Fibroblast of skin of abdomen (primary cell): ENCODE measurements at regions not wholly inside any gene's neighbourhood (a gene's known extent, or its start where the extent isn't known, plus 50 kb on each side); places are given as distances from the start of the nearest gene placed in this dataset.
A peak's percentile ranks its signal among the peaks of the same experiment; 100 is the strongest.
"Not testable (repeated sequence)": the region's sequence is repeated elsewhere in the genome, so short reads cannot be mapped to it uniquely, and the experiment has no call there.

Experiments used
- DNase-seq: peaks from one replicate; pipeline ENCODE4 v3.0.0-alpha.2; 2013

GRCh38 chr16:79404571-79404970 lies 196.0 kb downstream of the MAF start:
- no peak for DNase-seq

GRCh38 chr16:79403534-79403933 lies 197.0 kb downstream of the MAF start:
- no peak for DNase-seq

- no peak for DNase-seq
Measured at GRCh38 chr16:79402920-79403319, 197.6 kb downstream of the MAF start.

- DNase-seq = no peak
Measured at GRCh38 chr16:79402356-79402755, 198.2 kb downstream of the MAF start.

DNA sequence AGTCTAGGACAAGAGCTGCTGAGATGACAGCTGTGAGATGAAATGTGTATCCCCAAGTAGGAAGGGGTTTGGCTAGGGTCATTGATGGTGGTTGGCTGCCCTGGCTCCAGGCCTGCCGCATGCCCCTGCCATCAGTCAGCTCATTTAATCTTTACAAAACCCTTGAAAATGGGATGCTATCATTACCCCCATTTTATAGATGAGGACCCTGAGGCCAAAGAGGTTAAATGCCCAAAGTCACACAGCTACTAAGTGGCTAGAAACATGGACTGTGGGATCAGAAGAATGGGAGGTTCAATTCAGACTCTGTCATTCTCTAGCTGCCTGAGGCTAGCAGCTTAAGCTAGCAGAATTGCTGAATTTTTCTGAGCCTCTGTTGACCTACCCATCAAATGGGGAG lies 198.8 kb downstream of the MAF start:
- DNase-seq = no peak

GRCh38 chr16:79401157-79401556 lies 199.4 kb downstream of the MAF start:
- DNase-seq = no peak

- no peak for DNase-seq
Measured at GRCh38 chr16:79400462-79401149, 199.9 kb downstream of the MAF start.

DNA sequence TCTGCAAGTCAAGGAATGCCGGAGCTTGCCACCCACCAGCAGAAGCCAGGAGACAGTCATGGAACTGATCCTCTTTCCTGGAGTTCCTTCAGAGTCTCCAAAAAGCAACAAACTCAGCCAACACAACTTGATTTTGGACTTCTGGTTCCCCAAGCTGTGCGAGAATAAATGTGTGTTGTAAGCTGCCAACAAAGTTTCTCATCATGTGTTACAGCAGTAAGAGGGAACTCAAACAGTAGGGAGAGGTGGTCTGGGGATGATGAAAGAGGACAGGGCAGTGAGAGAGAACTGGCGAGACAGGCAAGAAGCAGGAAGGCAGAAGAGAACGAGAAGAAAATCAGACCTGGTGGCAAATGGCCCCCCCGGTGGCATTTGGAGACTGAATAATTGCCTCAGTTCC lies 204.9 kb downstream of the MAF start:
- DNase-seq = no peak

GRCh38 chr16:79394206-79394605 lies 206.3 kb downstream of the MAF start:
- DNase-seq = no peak

DNA sequence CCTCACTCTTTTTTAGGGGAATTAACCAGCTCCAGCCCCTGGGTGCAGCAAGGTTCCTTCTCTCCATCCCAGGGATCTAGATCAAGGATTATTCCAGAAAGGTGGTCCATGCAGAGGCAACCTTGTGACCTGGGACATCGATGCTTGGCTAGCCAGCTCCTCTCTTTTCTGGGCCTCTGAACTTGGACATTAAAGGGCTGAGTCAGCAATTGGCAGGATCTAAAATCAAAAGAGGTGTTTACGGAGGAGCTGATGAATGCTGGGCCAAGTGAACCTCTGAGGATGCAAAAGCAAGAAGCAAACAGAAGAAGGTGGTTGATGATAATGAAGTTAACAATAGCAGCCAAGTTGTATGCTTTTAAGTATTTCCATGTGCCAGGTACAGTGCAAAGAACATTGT lies 207.0 kb downstream of the MAF start:
- DNase-seq = no peak

GRCh38 chr16:79393127-79393526 lies 207.4 kb downstream of the MAF start:
- no peak for DNase-seq

- DNase-seq = no peak
Measured at GRCh38 chr16:79392081-79392480, 208.5 kb downstream of the MAF start.

GRCh38 chr16:79391395-79391794 lies 209.1 kb downstream of the MAF start:
- no peak for DNase-seq

GRCh38 chr16:79390481-79391051 lies 210.0 kb downstream of the MAF start:
- no peak for DNase-seq

- DNase-seq = no peak
Measured at GRCh38 chr16:79388396-79388795, 212.1 kb downstream of the MAF start.

DNA sequence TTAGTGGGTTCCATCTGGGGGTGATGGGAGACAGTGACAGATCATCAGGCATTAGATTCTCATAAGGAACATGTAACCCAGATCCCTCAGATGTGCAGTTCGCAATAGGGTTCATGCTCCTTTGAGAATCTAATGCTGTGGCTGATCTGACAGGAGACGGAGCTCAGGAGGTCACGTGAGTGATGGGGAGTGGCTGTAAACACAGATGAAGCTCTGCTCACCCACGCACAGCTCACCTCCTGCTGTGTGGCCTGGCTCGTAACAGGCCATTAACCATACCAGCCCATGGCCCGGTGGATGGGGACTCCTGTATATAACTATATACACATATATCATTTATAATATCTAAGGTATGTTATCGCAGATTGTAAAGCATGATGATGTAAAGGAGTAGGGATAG lies 214.2 kb downstream of the MAF start:
- no peak for DNase-seq

DNA sequence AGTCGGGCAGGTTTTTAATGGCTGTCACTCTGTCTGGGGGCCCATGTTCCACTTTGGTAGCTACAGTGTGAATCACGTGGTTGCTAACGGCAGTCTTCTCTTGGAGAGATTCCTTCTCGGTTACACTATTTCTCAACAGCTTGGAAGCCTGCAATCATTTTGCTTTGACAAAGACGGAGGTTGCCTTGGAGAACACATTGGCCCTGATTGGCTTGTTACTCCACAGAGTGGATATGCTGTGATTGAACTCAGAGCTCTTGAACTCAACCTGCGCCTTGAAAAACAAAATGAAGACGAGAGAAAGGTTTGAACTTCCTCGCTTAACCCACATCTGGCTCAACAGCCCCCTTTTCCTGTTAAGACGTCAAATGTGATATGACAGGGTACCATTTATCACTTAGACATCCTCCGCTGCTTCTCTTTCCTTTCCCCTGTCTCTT lies 218.9 kb downstream of the MAF start:
- DNase-seq = no peak

DNA sequence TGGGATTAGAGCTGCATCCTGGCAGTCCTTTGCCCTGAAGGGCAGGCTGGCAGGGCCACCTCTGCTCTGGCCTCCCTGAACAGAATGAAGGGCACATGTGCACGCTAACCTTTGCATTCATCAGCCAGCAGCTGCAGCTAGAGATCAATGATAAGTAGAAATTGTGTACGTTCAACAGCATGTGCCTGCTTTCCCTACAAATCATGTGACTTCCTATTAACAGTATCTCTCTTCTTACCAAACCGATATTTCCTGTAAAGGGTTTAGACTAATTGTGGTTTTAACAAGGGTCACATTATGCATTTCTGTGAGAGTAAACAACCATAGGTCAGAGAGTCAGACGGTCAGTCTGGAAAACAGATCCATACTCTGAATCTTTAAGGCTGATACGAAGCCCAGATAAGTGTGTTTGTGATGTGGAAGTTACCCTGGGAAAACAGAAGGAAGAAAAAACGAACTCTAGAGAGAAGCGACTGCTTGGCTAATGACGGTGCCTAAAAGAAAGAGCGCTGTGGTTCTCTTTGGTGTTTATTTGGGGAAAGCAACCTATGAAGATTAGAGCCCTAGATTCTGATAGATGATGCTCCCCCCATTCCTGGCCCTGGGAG lies 219.4 kb downstream of the MAF start:
- DNase-seq = no peak

- no peak for DNase-seq
Measured at GRCh38 chr16:79379095-79379494, 221.4 kb downstream of the MAF start.

DNA sequence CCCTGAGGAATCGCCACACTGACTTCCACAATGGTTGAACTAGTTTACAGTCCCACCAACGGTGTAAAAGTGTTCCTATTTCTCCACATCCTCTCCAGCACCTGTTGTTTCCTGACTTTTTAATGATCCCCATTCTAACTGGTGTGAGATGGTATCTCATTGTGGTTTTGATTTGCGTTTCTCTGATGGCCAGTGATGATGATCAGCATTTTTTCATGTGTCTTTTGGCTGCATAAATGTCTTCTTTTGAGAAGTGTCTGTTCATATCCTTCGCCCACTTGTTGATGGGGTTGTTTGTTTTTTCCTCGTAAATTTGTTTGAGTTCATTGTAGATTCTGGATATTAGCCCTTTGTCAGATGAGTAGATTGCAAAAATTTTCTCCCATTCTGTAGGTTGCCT lies 223.5 kb downstream of the MAF start:
- not testable (repeated sequence) for DNase-seq

DNA sequence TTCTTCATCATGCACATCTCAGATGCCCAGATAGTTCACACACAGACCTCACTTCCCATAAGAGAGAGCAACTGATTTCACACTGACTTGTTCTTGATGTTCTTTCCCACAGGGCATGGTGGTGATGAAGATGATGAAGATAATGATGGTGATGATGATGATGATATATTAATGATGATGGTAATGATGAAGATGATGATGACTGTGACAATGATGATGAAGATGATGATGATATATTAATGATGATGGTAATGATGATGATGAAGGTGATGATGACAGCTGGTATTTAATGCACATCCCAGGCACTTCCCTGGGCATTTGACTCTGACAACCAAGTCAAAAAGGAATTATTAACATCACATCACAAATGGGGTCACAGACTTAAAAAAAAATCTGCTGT lies 225.2 kb downstream of the MAF start:
- no peak for DNase-seq

- DNase-seq = peak; percentile 71
Measured at GRCh38 chr16:79372503-79373184, 227.9 kb downstream of the MAF start.

DNA sequence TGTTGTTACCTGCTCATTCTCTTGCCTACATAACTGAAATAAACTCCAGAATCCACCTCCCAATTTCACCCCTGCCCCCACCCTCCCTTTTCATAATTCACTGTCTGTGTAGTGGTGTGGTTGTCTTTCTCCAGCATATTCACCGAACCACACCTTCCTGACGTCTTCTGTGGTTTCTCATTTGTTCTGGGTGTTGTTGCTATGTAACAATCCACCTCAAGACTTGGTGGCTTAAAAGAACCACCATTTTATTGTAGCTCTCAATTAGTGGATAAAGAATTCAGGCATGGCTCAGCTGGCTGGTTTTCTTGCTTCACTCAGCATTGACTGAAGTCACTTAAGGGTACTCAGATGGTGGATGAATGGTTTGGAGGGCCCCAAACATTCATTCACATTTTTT lies 229.8 kb downstream of the MAF start:
- no peak for DNase-seq

DNA sequence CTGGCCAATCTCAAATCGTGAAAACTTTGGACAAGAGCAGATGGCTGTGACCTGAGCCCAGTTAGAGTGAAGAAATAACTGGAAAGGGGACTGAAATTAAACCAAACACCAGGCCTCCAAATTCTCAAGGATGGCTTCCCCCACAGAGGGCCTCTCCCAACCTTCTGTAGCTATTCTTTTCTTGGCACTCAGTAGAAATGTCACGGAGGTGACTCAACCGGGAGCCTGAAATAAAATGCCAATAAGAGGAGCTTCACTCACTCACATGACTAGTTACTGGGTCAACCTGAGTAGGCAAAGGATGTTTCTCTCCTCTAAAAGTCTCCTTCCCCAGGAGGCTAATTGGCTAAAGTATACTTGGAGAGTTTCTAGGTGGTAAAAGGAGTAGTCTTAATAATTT lies 230.7 kb downstream of the MAF start:
- no peak for DNase-seq
